ENCODE measurements at regions not wholly inside any gene's neighbourhood (a gene's known extent, or its start where the extent isn't known, plus 50 kb on each side); places are given as distances from the start of the nearest gene placed in this dataset.

GRCh38 chr1:184329245-184329953, 57.4 kb upstream of the C1orf21 start:
- no peak for DNase-seq

GRCh38 chr1:184329962-184330868, 56.6 kb upstream of the C1orf21 start:
- no peak for DNase-seq

DNA sequence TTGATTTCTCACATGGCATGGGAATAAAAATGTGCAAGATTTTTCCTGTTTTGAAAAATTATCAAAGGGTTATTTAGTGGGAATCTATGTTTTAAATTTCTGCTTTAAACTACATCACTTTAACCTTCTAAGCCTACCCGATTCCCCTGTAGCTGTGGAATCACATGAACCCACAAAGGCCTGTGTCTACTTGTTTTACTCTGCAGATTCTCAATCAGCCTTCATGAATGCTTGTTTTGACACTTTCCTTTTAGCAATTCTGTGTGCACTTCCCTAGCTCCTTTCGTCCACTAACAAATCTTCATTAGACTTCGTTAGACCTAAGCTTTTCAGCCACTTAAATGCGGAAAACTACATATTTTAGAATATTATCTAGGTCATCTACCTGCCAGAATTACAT, 56.0 kb upstream of the C1orf21 start:
- no peak for DNase-seq

Data from left hindlimb (tissue), 1 donor.